ENCODE measurements at regions not wholly inside any gene's neighbourhood (a gene's known extent, or its start where the extent isn't known, plus 50 kb on each side); places are given as distances from the start of the nearest gene placed in this dataset.

GRCh38 chr5:4876804-4877203, 263.3 kb upstream of the ADAMTS16 start:
- TF ChIP-seq GATA3 (IDR thresholded peaks at IDR 0.05; ENCODE audit: low read depth, low read length): no peak
- TF ChIP-seq GATA2 (IDR thresholded peaks at IDR 0.05; ENCODE audit: low read depth, low read length): no peak
